NCI-H1092 treated with DMSO at 0.1 percent for 48 hours (cell line): ENCODE measurements at regions not wholly inside any gene's neighbourhood (a gene's known extent, or its start where the extent isn't known, plus 50 kb on each side); places are given as distances from the start of the nearest gene placed in this dataset.

Source experiments
- DNase-seq: peaks from one replicate; lab custom pipeline; 2025; lab: John Stamatoyannopoulos, UW

DNA sequence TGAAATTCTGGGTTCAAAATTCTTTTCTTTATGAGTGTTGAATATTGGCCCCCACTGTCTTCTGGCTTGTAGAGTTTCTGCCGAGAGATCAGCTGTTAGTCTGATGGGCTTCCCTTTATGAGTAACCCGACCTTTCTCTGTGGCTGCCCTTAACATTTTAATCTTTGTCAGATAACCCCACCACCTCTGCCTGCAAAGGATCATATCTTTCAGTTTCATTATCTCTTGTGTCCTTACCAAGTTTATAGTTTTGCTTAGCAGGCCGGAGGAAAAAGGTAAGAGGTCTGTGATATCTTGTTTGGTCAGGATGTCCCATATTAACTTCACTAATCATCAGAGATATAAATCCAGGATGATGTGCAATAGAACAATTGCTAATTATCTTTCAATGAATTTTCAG is 970.2 kb upstream of the TYRP1 start:
- DNase-seq, result no peak

DNA sequence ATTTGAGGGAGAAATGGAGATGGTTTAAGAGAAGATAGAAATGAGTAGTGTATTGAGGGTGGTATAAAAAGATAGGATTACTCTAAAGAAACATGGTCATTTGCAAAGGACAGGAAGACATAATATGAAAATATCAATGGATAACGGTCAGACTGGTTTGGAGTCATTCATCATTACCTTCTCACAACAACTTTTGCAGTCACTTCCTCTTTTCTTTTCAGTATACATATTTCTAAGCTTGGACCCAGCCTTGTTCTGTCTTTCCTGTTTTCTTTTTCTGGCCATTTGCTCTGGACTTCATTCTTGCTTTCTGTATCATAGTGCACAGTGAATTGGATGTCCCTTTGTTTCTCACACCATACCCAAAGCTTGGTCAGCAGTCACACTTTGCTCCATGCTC is 966.5 kb upstream of the TYRP1 start:
- no peak for DNase-seq

DNA sequence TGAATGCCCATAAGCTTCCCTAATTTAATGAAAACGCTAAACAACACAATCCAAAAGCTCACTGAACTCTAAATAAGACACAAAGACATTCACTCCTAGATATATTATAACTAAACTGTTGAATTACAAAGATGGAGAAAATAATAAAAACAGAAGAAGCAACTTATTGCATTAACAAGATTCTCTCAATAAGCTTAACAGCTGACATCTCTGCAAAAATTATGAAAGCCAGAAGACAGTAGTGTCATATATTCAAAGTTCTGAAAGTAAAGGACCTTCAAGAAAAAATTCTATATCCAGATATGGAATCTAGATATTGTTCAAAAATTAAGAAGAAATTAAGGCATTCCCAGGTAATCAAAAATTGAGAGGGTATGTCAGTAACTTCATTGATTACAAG is 957.8 kb upstream of the TYRP1 start:
- DNase-seq, result no peak

DNA sequence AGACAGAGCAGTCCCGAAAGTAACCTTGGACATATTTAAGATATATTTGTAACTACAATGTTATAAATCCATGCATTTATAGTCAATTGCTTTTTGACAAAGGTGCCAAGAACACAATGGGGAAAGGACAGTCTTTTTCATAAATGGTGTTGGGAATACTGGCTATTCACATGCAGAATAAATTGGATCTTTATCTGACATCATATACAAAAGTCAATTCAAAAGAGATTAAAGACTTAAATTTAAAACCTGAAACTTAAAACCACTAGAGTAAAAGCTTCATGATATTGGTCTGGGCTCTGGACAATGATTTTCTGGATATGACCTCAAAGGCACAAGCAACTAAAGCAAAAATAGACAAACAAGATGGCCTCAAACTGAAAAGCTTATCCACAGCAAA is 950.7 kb upstream of the TYRP1 start:
- DNase-seq, result no peak

DNA sequence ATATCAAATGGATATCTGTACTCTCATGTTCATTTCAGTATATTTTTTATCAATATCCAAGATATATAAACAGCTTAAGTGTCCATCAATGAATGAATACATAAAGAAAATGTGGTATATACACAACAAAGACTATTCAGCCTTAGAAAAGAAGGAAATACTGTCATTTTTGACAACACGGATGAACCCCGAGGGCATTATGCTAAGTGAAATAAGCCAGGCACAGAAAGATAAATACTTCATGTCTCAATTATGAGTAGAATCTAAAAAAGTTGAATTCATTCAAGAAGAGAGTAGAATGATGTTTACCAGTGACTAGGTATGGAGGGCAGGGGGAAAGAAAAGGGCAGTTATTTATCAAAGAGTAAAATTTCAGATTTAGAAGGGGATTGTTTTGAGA is 949.8 kb upstream of the TYRP1 start:
- DNase-seq, result no peak

DNA sequence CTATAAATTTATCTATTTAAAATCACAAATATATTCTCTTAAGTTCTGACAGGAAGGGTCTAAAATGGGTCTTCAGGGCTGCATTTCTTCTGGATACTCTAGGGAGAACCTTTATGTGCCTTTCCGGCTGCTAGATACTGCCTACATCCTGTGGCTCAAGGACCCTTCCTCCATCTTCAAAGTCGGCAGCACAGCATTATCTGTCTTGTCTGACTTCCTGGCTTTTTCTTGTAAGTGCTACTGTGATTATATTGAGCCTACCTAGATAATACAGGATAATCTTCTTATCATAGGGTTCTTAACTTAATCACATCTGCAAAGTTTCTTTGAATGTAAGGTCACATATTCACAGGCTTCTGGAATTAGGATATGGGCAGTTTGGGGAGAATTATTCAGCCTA is 943.8 kb upstream of the TYRP1 start:
- DNase-seq, result no peak

DNA sequence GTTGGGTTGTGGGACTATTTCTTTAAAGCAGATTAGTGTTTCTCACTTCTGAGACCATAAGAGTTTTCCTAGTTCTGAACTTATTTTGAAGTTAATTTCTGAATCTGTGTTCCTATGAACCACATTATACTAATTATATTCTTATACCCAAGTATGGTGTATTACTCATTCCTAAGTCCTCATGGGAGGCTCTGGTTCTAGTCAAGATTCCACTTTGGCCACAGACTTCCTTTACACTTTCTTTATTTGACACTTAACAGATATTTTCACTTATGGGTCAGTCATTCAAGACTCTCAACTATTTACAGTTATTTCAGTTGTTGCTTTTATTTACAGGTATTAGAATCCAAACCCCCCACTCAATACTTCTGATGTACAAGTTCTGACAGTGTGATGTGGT is 937.2 kb upstream of the TYRP1 start:
- no peak for DNase-seq

DNA sequence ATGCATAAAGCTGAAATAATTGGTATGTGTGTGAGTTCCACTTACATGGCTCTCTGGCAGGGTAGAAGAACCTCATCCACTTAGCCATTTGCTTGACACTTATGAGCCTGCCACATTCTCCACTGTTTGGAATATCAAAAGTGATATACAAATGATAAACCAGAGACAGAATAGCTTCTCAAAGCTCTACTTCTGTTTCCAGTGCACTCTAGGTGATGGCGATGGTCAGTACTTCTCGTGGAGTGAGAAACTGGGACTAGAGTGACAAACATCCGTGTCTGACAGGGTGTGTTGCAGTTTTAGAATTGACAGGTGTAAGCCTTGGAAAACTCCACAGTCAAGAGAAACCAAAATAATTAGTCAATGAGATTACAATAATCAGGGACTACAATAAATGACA is 935.8 kb upstream of the TYRP1 start:
- DNase-seq, result no peak

DNA sequence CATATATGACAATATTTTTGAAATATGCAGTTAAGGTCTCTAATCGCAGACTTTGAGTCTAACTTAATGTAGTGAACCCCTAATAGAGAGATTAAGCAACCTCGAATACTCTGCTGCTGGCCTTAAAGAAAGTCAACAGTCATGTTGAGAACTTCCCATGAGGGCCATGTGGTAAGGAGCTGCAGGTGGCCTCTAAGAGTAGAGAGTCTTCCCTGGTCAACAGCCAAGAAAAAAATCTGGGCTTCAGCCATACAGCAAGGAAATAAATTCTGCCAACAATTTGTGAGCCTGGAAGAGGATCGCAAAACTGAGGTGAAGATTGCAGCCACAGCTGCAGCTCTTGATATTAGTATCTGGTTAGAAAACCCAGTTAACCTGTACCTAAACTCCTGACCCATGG is 935.2 kb upstream of the TYRP1 start:
- DNase-seq, result no peak

DNA sequence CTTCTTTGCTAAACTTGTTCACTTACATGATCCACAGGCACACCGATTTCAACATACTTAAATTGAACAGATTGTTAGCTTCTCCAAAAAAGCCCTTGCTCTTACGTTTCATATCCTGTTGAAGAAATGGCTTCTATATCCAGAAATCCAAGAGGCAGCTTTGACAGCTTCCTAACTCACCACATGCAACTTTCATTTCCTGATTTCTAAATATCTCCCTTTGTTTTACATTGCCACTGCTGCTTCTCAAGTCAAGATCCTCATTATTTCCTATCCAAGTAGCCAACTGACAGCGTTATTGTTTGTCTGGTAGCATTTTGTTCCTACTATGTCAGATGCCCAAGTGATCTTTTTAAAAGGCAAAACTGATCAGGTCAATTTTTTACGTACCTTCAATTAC is 913.2 kb upstream of the TYRP1 start:
- no peak for DNase-seq

DNA sequence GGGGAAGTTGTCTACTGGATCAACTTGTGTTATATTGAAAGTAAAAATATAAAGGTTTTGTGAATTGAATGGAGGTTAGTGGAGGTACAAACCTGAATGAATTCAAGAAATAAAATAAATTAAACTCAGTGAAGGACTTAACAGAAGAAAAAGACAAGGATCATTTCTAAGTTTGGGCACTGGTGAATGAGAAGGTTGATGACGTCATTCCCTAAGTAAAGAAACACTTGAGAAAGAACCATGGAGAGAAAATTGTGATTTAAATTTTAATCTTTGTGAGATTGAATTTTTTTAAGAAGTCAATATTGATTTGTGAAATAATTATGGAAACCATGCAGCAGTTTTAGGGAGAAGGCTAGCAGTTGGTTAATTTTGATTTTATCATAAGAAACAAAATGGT is 900.3 kb upstream of the TYRP1 start:
- no peak for DNase-seq

DNA sequence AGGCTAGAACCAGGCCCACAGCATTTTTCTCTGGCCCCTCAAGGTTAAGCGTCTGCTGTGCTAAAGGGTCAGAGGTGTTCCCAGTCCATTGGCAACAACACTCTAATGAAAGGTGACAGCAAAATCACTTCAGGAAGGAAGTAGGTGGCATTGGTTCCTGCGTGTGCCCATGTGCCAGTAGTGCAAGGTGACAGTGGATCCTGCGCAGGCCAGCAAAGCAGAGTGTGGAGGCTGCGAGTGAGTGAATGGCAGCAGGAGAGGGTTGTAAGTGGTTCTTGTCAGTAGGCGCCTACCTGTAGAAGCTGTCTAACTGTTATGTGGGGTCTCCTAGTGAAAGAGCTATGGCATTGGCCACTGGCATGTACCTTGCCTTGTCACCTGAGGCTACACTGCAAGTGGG is 898.2 kb upstream of the TYRP1 start:
- no peak for DNase-seq

DNA sequence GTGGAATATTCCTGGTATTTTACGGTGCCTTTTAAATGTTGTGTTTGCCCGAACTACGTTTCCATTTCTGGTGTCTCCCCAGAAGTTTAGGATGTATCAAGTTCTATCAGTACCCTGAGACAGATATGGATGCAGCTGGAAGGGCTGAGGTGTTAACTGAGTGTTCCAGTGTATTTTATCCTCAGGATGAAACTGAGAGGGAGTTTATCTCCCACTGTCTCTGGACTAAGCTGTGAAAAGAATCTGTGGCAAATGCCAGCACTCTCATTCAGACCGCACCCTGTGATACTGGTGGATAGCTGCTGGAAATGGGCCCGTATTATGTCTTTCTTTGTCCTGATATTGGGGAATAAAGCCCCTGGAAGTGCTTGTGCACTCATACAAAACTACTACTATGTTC is 887.2 kb upstream of the TYRP1 start:
- DNase-seq, result no peak

DNA sequence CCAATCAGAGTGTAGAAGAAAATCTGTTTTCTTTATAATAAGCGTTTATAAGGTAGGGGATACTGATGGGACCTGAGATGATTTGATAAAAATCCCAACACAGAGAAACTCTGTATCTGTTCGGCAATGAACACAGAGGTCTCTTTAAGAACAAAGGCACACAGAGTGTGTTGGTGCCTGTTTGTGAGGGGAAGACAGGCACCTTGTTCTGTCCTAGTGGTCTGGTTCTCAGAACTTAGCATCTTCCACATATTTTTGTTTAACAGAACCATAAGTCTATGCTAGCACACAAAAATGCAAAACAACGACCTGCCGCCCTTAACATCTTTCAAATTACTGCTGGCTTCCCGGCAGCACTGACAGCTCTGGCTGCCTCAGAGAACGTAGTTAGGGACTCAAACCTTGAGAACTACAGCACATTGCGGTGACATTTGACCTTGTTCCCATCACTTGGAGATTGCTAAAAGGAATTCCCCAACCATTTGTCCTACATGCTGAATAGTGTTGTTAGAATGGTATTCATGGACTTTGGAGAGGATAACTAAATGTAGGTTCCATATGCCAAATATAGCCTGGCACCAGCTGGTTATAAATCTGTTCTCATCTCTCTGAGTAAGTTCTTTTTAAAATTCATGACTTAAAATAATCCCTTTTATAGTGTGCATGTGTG is 871.7 kb upstream of the TYRP1 start:
- no peak for DNase-seq

DNA sequence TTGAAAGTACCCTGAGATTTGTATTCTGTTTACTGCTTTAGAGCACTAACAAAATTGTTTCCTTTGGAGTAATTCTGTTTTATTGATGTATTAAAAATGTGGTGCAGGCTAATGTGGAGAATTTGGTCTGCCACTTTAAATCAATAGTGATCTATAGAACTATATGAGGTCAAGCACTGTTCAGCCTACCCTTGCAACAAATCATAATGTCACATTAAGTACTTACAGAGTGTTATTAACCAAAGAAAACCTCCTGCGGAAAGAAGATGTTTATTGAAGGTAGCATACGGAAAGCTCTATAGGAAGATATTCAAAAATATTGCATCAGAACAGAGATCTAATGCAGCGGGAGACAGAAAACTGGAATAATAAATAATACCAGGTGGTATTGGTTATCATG is 865.0 kb upstream of the TYRP1 start:
- no peak for DNase-seq

DNA sequence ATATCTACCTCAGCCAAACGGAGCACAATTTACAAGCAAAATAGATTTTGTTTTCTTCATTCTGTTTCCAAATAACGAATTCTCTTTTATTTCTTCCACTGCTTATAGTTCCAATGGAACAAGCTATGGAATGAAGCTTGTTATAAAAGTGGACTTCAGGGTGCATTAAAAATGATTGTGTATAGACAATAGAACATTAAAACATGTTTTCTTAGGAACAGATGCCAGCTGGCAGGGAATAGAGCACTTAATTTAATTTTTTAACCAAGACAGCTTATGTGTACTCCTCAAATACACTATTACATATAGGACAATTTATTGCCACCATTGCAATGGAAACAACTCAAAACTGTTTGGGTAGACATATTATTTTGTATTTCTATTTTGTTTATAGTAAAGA is 860.1 kb upstream of the TYRP1 start:
- DNase-seq, result no peak

DNA sequence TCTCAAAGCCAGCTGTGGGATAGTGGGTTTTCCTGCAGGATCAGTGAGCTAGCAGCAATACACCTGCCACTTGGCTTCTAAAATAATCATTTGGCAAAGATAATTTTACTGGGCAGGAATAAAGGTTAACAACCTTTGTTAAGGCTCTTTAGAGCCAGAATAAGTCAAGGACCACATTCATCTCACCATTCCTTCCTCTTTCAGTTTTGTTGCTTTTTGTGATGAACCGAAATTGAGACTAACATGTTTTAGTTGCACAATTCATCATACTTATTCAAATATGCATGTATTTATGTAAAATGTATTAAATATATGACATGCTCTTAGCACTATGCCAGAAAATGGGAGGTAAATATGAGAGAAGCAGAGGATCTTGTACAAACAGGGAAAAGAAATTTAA is 824.4 kb upstream of the TYRP1 start:
- DNase-seq, result peak; percentile 73

DNA sequence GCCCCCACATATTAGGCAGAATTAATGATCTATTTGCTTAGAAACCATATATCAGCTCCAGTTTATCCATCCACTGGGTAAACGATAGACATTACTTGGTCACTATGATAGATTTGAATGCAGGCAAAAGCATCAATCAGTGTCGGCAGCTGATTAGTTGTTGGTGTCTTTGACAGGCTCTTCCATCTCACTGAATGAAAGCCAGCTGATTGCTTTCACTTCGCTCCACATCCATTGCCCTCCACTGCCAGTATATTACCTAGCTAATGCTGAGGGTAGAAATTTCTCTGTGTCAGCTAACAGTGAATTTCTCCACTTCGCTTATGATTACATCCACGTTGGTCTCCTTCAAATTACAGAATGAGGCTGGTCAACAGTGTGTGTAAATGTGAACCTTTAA is 821.3 kb upstream of the TYRP1 start:
- peak; percentile 75 for DNase-seq

DNA sequence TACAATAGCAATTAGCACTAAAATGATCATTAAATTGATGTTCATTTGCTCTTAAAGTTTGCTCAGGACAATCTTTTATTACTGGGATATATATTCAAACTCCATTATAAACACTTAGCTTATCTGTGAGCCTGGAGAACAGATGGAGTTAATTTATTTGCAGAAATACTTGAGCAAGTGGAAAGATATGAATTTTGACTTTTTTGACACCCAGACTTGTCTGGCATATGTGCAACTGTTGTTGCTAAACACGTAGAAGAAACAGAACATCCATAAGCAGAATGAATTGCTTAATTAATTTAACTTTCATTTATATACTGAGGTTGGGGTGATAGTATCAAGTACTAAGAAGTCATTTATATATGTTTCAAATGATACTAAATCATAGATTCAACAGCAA is 820.7 kb upstream of the TYRP1 start:
- peak; percentile 76 for DNase-seq

DNA sequence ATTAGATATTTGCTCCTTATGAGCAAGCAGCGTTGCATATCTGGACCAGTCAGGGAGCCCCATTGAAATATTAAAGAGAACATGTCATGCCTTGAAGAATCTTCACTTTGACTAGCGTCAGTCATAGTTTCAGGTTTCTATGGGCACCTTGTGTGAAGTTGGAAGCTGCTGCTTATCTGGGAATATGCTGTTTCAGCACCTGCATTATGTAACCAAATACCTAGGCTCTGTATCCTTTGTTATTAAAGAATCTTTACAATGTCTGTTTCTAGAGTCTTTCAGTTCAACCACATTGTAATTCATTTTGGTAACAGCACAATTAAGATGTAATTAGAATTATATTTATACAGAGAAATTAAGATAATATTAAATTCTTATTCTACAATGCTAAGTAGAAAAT is 818.8 kb upstream of the TYRP1 start:
- no peak for DNase-seq

DNA sequence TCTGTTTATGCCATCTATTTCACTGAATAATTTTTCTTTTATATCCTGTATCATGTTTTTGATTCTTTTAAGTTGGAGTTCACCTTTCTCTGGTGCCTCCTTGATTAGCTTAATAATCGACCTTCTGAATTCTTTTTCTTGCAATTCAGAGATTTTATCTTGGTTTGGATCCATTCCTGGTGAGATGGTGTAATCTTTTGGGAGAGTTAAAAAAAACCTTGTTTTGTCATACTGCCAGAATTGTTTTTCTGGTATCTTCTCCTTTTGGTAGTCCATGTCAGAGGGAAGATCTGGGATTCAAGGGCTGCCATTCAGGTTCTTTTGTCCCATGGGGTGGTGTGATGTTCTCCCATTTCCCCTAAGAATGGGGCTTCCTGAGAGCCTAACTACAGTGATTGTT is 800.8 kb upstream of the TYRP1 start:
- no peak for DNase-seq

DNA sequence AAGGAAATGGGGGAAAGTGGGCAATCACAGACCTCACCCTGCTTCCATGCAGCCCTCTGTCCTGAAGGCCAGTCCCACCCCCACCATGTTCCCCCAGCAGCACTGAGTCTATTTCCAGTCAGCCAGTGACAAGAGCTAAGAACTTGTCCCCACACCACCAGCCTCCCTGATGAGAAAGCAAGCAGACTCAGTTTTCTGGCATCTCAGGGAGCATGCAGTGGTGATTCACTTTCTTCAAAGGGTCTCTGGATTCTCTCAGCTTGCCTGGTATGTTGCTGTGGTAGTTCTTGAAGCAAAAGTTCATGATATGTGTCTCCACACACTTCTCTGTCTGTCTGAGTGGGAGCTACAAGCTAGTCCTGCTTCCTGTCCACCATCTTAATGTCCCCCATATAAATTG is 799.9 kb upstream of the TYRP1 start:
- DNase-seq, result no peak

DNA sequence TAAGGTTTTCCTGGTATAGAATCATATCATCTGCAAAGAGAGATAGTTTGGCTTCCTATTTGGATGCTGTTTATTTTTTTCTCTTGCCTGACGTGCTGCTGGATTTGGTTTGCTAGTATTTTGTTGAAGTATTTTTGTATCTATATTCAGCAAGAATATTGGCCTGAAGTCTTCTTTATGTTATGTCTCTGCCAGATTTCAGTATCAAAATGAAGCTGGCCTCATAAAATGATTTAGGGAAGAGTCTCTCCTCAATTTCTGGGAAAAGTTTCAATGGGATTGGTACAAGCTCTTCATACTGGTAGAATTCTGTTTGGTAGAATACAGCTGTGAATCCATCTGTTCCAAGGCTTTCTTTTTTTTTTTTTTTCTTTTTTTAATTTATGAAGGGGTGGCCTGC is 799.0 kb upstream of the TYRP1 start:
- DNase-seq, result no peak

DNA sequence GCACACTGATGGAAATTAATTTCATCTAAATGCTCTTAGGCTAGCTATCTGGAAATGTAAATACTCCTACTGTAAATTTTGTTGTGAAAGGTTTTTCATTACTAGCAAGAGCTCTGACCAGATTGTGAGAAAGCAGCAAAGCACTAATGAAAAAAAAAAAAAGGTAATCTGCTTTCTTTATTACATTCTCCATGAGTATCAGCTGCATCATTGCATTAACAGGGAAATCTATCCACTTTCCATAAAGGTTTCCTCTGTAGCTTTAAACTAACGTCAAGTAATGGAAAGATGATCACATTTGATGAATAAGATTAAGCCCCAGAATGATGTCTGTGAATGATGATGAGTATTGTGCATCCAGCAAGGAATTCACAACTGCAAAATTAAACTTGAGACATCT is 790.6 kb upstream of the TYRP1 start:
- no peak for DNase-seq

DNA sequence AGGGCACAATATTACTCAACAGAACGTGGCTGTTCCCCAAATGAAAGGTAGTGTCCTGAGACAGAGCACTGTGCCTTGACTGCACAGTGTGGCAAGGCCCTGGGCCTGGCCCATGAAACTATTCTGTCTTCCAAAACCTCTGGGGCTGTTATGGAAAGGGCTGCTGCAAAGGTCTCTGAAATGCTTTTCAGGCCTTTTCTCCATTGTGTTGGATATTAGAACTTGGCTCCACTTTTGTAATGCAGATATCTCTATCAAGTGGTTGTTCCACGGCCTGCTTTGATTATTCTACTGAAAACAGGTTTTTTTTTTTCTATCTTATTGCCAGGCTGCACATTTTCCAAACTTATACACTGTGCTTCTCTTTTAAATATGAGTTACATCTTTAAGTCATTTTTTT is 777.5 kb upstream of the TYRP1 start:
- DNase-seq, result no peak
